NCI-H2081 (cell line): ENCODE measurements at regions not wholly inside any gene's neighbourhood (a gene's known extent, or its start where the extent isn't known, plus 50 kb on each side); places are given as distances from the start of the nearest gene placed in this dataset.
"Not testable (repeated sequence)": the region's sequence is repeated elsewhere in the genome, so short reads cannot be mapped to it uniquely, and the experiment has no call there.

Experiments
- DNase-seq, 2 experiments: peaks; one replicate each; lab custom pipeline; 2025; lab: John Stamatoyannopoulos, UW

DNA sequence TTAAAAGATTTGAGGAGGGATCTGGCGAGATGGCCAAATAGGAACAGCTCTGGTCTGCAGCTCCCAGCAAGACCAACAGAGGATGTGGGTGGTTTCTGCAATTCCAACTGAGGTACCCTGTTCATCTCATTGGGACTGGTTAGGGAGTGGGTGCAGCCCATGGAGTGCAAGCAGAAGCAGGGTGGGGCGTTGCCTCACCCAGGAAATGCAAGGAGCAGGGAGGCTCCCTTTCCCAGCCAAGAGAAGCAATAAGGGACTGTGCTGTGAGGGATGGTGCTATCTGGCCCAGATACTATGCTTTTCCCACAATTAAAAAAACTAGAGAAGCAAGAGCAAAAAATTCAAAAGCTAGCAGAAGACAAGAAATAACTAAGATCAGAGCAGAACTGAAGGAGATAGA is 318.4 kb downstream of the PPP1R3A start:
- DNase-seq, result not testable (repeated sequence)

DNA sequence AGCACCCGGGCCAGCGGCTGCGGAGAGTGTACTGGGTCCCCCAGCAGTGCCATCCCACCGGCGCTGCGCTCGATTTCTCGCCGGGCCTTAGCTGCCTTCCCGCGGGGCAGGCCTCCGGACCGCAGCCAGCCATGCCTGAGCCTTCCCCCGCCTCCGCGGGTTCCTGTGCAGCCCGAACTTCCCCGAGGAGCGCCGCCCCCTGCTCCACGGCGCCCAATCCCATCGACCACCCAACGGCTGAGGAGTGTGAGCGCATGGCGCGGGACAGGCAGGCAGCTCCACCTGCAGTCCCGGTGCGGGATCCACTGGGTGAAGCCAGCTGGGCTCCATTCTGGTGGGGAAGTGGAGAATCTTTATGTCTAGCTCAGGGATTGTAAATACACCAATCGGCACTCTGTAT is 325.4 kb downstream of the PPP1R3A start:
- DNase-seq, result not testable (repeated sequence)

DNA sequence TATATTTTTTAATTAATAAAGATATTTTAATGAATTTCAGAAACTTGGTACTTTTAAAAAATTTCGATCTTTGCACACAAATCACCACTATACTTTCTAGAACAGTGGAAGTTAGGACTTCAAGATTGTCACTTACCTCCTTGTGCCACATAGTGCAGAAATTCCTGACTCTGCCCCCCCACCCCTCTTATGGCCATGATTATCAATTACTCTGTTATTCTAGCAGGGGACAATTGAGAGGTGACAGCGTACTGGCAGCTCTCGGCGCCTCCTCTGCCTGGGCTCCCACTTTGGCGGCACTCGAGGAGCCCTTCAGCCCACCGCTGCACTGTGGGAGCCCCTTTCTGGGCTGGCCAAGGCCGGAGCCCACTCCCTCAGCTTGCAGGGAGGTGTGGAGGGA is 325.9 kb downstream of the PPP1R3A start:
- not testable (repeated sequence) for DNase-seq

DNA sequence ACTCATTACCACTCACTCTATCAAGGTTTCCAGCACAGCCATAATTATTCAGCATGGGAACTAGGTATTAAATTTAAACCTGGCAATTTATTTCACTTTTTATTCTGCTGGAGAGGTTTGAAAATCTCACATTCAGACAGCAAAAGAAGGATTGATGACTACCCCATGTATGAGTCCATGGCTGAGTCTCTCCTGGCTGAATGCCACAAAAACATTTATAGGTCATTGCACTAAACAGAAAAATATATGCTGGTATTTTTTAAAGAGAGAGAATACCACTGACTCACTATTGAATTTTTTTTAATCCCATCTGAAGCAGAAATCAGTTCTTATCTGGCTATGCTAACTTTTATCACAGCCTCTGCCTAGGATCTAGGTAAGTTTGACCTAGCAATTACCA is 336.3 kb downstream of the PPP1R3A start:
- no peak for DNase-seq

DNA sequence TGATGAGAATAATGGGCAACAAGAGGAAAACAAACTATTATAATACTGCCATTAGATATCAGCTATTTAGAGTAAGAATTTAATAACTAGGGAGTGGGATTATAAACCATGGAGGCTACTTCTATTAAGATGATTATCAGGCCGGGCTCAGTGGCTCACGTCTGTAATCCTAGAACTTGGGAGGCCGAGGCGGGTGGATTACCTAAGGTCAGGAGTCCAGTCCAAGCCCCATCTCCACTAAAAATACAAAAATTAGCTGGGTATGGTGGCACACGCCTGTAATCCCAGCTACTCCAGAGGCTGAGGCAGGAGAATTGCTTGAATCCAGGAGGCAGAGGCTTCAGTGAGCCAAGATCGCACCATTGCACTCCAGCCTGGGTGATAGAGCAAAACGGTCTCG is 355.6 kb downstream of the PPP1R3A start:
- not testable (repeated sequence) for DNase-seq

DNA sequence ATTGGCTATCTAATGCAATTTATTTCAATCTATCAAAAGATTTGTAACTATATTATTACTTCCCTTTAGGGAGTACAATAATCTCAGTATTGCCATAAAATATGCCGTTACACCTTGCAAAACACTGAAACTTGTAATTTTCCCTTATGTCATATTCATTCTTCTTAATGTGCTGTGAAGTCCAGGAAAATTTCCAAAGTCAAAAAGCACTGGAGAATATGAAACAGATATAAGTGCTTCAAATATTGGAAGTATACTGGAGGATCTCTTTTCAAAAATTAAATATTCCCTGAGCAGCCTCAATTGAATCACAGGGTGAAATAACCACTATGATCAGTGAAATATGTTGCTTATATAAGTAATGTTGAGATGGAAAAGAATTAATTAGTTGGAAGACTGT is 356.0 kb downstream of the PPP1R3A start:
- no peak for DNase-seq

DNA sequence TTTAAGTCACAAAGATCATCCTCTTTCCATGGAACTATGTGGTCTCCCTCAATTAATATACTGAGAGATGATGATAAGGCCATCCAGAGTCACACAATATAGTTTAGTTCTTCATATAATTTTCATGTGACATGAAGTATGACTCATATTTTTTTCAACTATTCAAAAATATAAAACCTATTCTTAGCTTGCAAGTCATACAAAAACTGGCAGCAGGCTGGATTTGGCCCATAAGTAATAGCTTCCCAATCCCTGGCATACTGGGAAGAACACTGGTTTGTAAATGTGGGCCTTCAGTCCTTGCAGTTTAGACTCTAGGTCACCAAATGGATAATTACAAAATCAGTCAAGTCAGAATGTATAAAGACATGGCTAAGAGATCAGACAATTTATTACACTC is 356.6 kb downstream of the PPP1R3A start:
- no peak for DNase-seq

DNA sequence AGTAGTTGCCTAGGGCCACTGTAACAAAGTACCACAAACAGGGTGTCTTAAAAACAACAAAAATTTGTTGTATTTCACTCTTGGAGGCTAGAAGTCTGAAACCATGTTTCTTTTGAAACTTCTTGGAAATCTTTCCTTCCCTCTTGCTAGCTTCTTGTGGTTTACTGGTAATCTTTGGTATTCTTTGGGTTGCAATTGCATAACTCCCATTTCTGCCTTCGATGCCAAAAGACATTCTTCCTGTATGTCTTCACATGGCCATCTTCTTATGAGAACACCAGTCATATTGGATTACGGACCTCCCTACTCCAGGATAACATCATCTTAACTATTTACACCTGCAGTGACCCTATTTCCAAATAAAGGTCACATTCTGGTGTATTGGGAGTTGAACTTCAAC is 357.4 kb downstream of the PPP1R3A start:
- DNase-seq, result no peak

DNA sequence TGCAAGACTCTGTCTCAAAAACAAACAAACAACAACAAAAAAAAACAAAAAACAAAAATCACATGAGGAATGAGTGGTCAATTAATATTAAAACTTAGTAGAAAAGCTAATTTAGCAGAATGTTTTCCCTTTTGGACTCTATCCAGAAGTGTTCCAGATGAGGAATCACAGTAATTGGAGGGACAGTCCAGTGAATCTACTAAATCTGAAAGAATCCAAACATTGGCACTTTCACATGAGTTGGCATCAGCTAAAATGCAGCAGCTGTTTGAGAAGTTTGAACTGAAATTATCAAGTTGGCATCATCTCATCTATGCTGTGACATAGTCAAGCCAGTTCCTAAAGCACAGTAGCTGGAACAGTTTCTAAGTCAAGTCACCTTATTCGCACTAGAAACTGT is 367.8 kb downstream of the PPP1R3A start:
- peak in 1 of 2 experiments; percentile 10 for DNase-seq

DNA sequence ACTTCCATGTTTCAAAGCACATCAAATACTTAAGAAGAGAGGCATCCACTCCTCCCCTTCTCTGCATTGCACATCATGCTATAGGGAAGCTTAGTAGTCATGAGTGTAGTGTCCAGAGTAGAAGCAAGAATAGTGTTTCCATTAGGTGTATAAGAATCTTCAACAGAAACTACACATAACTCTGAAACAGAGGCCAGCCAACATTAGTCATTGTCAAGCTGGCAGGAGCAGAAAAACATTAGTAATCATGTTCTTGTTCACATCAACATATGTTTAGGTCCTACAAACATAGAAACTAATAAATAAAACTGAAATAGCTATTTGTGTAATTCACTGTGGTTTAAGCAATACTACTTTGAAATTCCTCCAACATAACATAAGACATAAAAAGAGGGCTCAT is 370.2 kb downstream of the PPP1R3A start:
- DNase-seq, result no peak

DNA sequence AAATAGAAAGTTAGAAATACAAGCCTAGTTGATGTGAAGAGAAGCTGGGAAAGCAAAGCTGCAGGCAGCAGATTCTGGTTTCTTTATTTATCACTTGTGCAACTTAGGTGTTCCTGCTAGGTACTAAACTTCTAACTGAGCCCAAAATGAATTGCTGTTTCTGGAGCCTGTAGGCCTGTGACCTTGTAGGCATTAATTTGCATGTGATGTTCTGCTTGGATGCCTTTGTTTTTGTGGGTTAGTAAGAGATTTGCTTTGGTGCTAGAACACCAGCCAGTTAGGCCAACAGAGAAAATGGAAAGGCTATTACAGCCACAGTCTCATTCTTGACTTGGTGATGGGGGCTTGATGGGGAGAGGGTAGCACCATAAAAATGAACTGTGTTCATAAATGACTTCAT is 370.7 kb downstream of the PPP1R3A start:
- no peak for DNase-seq

DNA sequence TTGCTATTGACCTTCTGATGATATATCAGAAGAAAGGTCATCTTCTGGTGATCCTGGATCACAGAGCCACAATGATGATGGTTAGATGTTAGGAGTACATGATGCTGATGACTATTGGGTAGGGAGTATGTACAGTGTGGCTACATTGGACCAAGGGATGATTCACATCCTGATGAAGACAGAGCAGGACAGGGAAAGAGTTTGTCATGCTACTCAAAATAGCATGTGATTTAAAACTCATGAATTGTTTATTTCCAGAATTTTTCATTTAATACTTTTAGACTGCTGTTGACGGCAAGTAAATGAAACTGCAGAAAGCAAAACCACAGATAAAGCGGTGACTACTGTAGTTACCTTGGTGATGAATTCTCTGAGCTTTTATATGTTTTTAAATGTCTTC is 397.3 kb downstream of the PPP1R3A start:
- no peak for DNase-seq

DNA sequence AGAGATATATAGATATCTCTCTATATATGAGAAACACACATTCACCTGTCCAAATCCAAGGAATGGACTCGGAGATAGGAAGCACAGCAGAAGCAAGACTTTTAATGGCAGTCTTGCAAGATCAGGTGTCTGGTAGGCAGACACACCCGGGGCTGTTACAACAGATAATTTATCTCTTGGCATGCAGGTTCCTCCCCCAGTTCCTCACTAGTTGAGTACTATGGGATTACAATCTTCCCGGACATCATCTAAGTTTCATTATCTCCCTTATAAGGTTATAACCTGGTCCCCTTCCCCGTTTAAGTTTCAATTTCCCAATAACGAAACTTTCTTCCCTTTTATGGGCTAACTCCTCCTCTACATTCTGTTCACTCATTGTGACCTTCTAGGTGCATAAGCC is 399.3 kb downstream of the PPP1R3A start:
- no peak for DNase-seq

DNA sequence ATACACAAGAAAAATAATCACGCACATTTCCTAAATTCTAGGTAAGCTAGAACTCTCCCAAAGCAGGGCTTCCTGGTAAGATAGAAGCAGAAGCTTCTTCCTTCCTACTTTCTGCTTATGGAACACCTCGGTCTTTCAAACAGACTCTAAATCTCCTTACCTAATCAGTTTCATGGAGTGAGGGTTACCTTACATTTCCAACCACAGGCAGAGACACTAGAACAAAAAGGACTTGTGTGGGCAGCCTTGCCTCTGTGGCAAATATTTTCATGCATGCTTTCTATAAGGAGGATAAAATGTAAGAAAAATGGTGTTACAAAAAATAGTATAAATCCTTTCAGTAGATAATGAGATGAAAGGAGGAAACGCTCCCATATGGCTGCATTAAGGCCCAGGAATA is 386.3 kb upstream of the SMIM30 start:
- DNase-seq, result no peak

DNA sequence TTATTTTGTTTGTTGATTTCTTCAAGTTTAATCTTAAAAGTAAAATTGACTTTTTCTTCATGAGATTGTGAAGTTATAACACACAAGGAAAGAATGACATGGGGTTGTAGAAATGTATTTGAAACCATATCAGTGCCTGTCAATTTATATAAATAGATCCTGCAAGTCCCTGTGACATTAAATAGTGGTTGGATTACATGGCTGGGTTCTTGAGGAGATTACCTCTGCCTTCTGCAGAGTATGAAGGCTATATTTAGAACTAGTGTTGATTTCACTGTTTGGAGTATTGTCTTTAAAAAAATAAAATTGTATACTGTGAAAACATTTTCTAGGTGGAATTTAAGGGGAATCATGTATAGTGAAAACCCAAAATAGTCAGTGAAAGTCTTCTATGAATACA is 385.8 kb upstream of the SMIM30 start:
- DNase-seq, result no peak

DNA sequence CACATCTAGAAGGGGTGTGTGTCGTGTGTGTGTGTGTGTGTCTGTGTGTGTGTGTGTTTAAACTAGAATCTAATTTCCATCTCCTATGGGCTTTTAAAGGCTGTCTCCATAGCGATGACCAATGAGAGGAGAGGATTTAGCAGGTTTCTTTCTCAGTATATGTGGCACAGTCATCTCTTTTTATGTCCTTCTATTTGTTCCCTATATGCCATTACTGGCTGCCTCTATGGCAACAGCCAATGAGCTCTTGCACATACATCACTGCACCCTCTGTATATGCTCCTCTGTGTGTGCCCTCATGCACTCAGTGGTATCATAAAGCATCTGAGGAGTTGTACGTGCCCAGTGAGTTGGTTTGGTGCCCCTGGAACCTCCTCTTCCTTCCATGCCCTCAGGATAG is 378.2 kb upstream of the SMIM30 start:
- not testable (repeated sequence) for DNase-seq

DNA sequence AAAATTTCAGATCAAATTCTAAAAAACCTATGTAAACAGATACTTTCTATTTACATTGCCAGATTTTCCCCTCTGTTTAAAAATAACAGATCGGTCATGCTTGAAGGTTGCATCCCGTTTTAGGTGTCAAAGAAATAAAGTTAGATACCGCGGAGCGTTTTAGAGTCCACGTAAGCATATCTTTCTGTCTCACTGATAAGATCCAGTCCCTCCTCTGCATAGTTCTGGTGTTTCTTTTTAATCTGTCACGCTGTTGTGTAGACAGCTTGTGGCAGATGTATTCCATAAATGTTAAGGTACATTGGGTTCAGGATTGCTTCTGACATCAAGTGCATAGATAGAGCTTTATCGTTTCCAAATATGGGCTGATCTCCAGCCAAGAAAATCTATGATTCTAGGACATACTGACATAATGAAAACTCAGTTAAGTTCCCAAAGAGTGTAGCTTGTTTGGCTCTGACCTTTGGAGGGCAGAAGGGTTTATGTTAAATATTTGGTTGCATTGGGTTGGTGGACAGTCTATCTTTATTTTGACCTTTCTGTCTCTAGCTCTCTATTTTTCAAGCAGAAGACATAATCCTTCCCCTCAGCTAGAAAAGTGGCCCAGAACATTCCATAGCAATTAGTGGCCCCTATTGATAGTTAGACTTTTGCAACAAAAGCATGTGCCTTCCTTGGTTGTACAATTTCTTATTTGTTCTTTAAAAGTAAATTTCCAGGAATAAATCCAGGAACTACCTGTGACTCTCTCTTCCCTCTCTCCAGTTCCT is 376.6 kb upstream of the SMIM30 start:
- not testable (repeated sequence) for DNase-seq

DNA sequence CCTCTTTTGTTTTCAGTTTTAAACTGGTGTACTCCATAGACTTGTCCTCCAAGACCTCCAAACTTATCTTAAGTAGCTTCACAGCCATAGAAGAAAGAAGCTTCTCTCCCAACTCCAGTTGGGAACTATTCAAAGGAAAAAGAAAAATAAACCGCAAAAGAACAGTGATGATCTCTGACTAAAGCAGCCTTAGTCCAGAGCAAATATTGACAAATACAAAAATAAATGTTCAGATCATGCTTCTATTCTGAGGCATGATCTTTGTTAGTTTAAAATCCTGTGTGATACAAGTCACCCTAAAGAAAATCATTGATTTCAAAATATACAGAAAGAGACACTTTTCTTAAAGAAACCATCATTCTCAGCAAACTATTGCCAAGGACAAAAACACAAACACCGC is 373.0 kb upstream of the SMIM30 start:
- no peak for DNase-seq

DNA sequence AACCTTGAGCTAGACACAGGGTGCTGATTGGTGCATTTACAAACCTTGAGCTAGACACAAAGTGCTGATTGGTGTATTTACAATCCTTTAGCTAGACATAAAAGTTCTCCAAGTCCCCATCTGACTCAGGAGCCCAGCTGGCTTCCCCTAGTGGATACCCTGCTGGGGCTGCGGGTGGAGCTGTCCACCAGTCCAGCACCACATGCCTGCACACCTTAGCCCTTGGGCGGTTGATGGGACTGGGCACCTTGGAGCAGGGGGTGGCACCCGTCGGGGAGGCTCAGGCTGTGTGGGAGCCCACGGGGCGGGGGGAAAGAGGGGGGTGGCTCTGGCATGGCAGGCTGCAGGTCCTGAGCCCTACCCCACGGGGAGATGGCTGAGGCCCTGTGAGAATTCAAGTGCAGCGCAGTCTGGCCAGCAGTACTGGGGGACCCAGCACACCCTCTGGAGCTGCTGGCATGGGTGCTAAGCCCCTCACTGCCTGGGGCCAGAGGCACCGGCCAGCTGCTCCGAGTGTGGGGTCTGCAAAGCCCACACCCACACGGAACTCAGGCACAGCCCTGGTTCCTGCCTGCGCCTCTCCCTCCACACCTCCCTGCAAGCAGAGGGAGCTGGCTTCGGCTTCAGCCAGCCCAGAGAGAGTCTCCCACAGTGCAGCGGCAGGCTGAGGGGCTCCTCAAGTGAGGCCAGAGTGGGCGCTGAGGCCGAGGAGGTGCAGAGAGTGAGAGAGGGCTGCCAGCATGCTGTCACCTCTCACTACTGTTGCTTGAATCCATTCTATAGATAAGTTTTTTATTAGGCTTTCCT is 369.8 kb upstream of the SMIM30 start:
- DNase-seq, result no peak

DNA sequence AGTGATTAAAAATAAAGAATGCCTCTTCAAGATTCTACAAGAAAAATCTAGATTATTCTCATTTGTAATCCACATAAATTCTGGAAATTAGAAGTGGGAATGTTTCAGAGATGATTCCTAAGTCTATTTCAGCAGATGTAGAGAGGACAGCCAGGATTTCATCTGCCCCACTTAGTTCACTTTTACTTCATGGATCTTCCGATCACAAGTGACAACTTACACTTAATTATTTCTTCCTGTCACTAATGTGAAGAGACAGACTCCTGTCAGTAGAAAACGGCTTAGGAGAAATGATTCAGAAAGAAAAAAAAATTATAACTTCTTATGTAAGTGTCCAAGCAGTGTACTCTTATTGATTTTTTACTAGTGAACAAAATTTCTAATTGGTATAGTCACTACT is 368.2 kb upstream of the SMIM30 start:
- DNase-seq, result no peak

DNA sequence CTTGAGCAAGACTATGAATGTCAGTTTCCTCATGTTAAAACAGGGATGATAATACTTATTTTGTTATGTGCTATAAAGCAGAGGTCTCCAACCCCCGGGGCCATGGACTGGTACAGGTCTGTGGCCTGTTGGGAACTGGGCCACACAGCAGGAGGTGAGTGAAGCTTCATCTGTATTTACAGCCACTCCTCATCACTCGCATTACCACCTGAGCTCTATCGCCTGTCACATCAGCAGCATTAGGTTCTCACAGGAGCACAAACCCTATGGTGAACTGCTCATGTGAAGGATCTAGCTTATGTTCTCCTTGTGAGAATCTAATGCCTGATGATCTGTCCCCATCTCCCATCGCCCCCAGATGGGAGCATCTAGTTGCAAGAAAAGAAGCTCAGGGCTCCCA is 365.3 kb upstream of the SMIM30 start:
- no peak for DNase-seq

DNA sequence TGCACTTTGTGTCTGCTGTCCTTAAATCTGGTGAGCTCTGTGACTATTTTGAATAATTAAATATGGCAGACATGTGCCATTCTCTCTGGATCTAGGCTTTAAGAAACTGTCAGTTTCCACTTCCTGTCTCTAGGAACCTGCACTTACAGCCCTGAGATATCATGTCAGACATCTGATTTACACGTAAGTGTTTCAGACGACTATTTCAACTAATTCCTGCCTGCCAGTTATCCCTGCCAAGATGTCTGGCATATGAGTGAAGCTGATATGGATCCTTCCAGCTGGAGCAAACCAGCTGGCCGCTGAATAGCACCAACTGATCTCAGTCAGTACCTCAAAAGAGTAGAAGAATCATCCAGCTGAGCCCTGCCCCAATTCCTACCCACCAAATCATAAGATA is 362.2 kb upstream of the SMIM30 start:
- DNase-seq, result no peak

DNA sequence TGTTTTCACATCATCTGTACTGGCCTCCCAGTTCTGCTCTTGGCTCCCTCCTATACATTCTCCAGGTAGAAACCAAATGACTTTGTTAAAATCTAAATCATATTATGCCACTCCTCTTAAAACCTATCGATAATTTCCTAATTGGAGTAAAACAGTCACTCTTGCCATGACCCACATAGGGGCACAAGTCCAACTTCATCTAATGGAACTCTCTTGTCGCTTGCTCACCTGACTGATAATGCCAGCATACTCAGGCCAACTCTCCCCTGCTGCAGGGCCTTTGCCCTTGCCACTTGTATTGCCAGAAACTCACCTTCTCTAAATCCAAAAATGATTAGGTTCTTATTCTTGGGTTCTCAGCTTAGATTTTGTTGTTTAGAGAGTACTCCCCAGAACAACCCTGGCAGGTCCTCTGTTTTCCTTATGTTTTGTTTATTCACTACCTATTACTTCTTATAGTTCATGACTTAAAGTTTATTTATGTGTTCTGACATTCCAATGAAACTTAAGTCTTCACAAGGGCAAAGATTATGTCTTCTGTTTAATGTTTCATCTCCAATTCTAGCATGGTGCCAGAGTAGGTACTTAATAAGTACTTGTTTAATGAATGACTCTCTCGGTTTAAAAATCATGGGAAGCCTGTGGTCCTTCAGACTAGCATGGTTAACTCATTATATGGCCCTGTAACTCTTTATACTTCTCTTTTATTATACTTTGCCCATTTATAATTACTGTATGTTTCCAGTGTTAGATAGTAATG is 345.9 kb upstream of the SMIM30 start:
- no peak for DNase-seq
